Right lobe of liver (tissue), 4 donors: ENCODE measurements at regions not wholly inside any gene's neighbourhood (a gene's known extent, or its start where the extent isn't known, plus 50 kb on each side); places are given as distances from the start of the nearest gene placed in this dataset.
"Not testable (repeated sequence)": the region's sequence is repeated elsewhere in the genome, so short reads cannot be mapped to it uniquely, and the experiment has no call there.

Experiments used
- POLR2A ChIP-seq: fragments of 450-650 bp; IDR thresholded peaks from one replicate; pipeline ENCODE4 v1.6.1; 2017; ENCODE audit warnings: antibody characterized with exemption, mild to moderate bottlenecking
- TF ChIP-seq, protein P1 (sequence below), 4 donors: fragments of 200-600 bp in 3 of 4; fragments of 450-650 bp in 1 of 4; IDR thresholded peaks; one replicate each; pipeline versions ENCODE4 v1.5.1 to v1.8.0; 2016 to 2022; ENCODE audit warnings: antibody characterized with exemption in 4 of 4, mild to moderate bottlenecking in 2 of 4
- donor health status: DM: no; HTN: no; CAD: no.
- donor health status: DM: no; HTN: no; CAD: no.
- donor health status: DM: no; HTN: yes; CAD: no.

DNA sequence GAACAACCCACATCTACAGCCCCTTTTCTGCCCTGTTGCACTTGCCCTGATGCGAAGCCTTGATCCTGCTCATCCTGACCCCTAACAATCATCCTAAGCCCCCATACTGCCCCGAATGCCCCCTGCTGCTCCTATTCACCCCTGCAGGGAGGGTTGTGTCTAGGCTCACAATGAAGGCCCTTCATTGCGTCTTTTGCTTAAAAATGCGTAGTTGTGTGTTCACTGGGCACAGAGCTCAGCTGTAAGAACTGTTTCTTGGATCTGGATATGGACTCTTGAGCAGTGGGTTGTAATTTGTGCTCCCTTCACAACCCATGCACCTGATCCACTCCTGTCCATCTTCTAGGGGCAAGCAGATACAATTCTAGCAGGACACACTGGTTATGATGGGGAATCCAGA lies 802.9 kb downstream of the TMEM121 start:
- TF ChIP-seq, protein P1, sequence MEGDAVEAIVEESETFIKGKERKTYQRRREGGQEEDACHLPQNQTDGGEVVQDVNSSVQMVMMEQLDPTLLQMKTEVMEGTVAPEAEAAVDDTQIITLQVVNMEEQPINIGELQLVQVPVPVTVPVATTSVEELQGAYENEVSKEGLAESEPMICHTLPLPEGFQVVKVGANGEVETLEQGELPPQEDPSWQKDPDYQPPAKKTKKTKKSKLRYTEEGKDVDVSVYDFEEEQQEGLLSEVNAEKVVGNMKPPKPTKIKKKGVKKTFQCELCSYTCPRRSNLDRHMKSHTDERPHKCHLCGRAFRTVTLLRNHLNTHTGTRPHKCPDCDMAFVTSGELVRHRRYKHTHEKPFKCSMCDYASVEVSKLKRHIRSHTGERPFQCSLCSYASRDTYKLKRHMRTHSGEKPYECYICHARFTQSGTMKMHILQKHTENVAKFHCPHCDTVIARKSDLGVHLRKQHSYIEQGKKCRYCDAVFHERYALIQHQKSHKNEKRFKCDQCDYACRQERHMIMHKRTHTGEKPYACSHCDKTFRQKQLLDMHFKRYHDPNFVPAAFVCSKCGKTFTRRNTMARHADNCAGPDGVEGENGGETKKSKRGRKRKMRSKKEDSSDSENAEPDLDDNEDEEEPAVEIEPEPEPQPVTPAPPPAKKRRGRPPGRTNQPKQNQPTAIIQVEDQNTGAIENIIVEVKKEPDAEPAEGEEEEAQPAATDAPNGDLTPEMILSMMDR (IDR thresholded peaks at IDR 0.05), result not testable (repeated sequence)
- not testable (repeated sequence) for TF ChIP-seq POLR2A
